DND-41 (cell line): ENCODE measurements at regions not wholly inside any gene's neighbourhood (a gene's known extent, or its start where the extent isn't known, plus 50 kb on each side); places are given as distances from the start of the nearest gene placed in this dataset.

Source experiments
- ATAC-seq: fragments of 200-7000 bp; cut with Tn5 transposase; 3 replicates; pipeline ENCODE4 v1.9.1; 2021; ENCODE audit warnings: low read depth; ENCODE audit not compliant: insufficient read depth
- DNase-seq: peaks from one replicate; pipeline ENCODE4 v3.0.0-alpha.2; 2020
- H2AFZ ChIP-seq: 2 replicates; pipeline ENCODE4 v1.6.0; 2012; ENCODE audit warnings: low read depth, low read length
- H3K27ac ChIP-seq: 2 replicates; pipeline ENCODE4 v1.5.1; 2012; ENCODE audit warnings: low read length, inconsistent platforms
- H3K27me3 ChIP-seq: fragments of 200-600 bp; sonication (generic); 2 replicates; pipeline ENCODE4 v1.6.0; 2012; ENCODE audit warnings: low read length, mild to moderate bottlenecking, inconsistent platforms; ENCODE audit not compliant: insufficient read depth, poor library complexity
- H3K36me3 ChIP-seq: 2 replicates; pipeline ENCODE4 v1.5.1; 2012; ENCODE audit warnings: low read length, inconsistent platforms; ENCODE audit not compliant: insufficient read depth
- H3K4me1 ChIP-seq: 2 replicates; pipeline ENCODE4 v1.5.1; 2012; ENCODE audit warnings: mild to moderate bottlenecking, low read length; ENCODE audit not compliant: insufficient read depth
- H3K4me2 ChIP-seq: 2 replicates; pipeline ENCODE4 v1.6.0; 2012; ENCODE audit warnings: mild to moderate bottlenecking, moderate library complexity, low read length, inconsistent platforms; ENCODE audit not compliant: insufficient read depth
- H3K4me3 ChIP-seq, 2 experiments: fragments of 200-600 bp in 1 of 2; shearing (Covaris generic) in 1 of 2; 2 replicates each; pipeline ENCODE4 v1.5.1; 2012 to 2016; ENCODE audit warnings: inconsistent platforms in 2 of 2, low read length in 2 of 2, mild to moderate bottlenecking in 2 of 2, low read depth in 1 of 2, moderate library complexity in 1 of 2
- H3K79me2 ChIP-seq: 2 replicates; pipeline ENCODE4 v1.6.0; 2012; ENCODE audit warnings: low read length, inconsistent platforms; ENCODE audit not compliant: insufficient read depth
- H3K9ac ChIP-seq: 2 replicates; pipeline ENCODE4 v1.6.0; 2012; ENCODE audit warnings: low read depth, mild to moderate bottlenecking, inconsistent platforms, low read length, moderate library complexity
- H3K9me3 ChIP-seq: 2 replicates; pipeline ENCODE4 v1.5.1; 2012; ENCODE audit warnings: low read length, moderate library complexity, mild to moderate bottlenecking, inconsistent platforms; ENCODE audit not compliant: insufficient read depth, severe bottlenecking
- H4K20me1 ChIP-seq: 2 replicates; pipeline ENCODE4 v1.6.0; 2012; ENCODE audit warnings: low read length; ENCODE audit not compliant: insufficient read depth
- CTCF ChIP-seq: IDR thresholded peaks from 2 replicates; pipeline ENCODE4 v1.5.1; 2012; ENCODE audit warnings: borderline replicate concordance, low read length, moderate library complexity, mild to moderate bottlenecking; ENCODE audit not compliant: poor library complexity, severe bottlenecking; ENCODE audit errors: extremely low read depth
- EZH2 ChIP-seq: IDR thresholded peaks from 3 replicates; pipeline ENCODE4 v1.6.1; 2012; ENCODE audit warnings: borderline replicate concordance, low read depth, mild to moderate bottlenecking, moderate library complexity, low read length, inconsistent platforms; ENCODE audit not compliant: severe bottlenecking

GRCh38 chr7:19930851-19931250, 157.4 kb upstream of the TMEM196 start:
- Histone ChIP-seq H3K9me3 (peaks cover 5% of the 10 kb centered on the region), H4K20me1 (no peaks in the 10 kb centered on the region), H3K79me2 (no peaks in the 10 kb centered on the region), H3K4me3 (no peak overlapping the region), H3K4me1 (no peaks in the 10 kb centered on the region), H3K27me3 (no peaks in the 10 kb centered on the region), H3K9ac (no peak overlapping the region), H2AFZ (no peak overlapping the region), H3K36me3 (no peaks in the 10 kb centered on the region), H3K27ac (no peak overlapping the region), H3K4me2 (no peak overlapping the region)
- DNase-seq (no peak), ATAC-seq (no peak)
- no peak for TF ChIP-seq EZH2
- TF ChIP-seq CTCF = no peak

GRCh38 chr7:19930051-19930450, 156.6 kb upstream of the TMEM196 start:
- Histone ChIP-seq H3K9ac (no peak overlapping the region), H3K9me3 (peaks cover 5% of the 10 kb centered on the region), H3K27me3 (no peaks in the 10 kb centered on the region), H3K36me3 (no peaks in the 10 kb centered on the region), H2AFZ (no peak overlapping the region), H3K4me1 (no peaks in the 10 kb centered on the region), H3K79me2 (no peaks in the 10 kb centered on the region), H3K4me3 (no peak overlapping the region), H3K4me2 (no peak overlapping the region), H4K20me1 (no peaks in the 10 kb centered on the region), H3K27ac (no peak overlapping the region)
- no peak for DNase-seq
- no peak for TF ChIP-seq CTCF
- TF ChIP-seq EZH2 = no peak
- ATAC-seq = no peak

- no peak overlapping the region for H3K4me2 ChIP-seq
- H3K4me1 ChIP-seq = no peaks in the 10 kb centered on the region
- no peaks in the 10 kb centered on the region for H4K20me1 ChIP-seq
- DNase-seq = no peak
- H3K36me3 ChIP-seq = no peaks in the 10 kb centered on the region
- no peak overlapping the region for H3K9ac ChIP-seq
- H3K4me3 ChIP-seq = no peak overlapping the region
- H3K9me3 ChIP-seq = no peaks in the 10 kb centered on the region
- no peak overlapping the region for H3K27ac ChIP-seq
- no peak overlapping the region for H2AFZ ChIP-seq
- H3K79me2 ChIP-seq = no peaks in the 10 kb centered on the region
- no peaks in the 10 kb centered on the region for H3K27me3 ChIP-seq
- TF ChIP-seq CTCF = no peak
- no peak for TF ChIP-seq EZH2
- no peak for ATAC-seq
Observed at GRCh38 chr7:19928247-19928646, 154.8 kb upstream of the TMEM196 start.

GRCh38 chr7:19920705-19921104, 147.3 kb upstream of the TMEM196 start:
- DNase-seq = no peak
- Histone ChIP-seq H2AFZ (no peak overlapping the region), H3K9me3 (no peaks in the 10 kb centered on the region), H3K4me3 (no peak overlapping the region), H3K27me3 (no peaks in the 10 kb centered on the region), H3K36me3 (no peaks in the 10 kb centered on the region), H3K4me1 (no peaks in the 10 kb centered on the region), H4K20me1 (no peaks in the 10 kb centered on the region), H3K4me2 (no peak overlapping the region), H3K9ac (no peak overlapping the region), H3K27ac (no peak overlapping the region), H3K79me2 (no peaks in the 10 kb centered on the region)
- no peak for TF ChIP-seq CTCF
- TF ChIP-seq EZH2 = no peak
- ATAC-seq = no peak
